CD14-positive monocyte (primary cell): ENCODE measurements at regions not wholly inside any gene's neighbourhood (a gene's known extent, or its start where the extent isn't known, plus 50 kb on each side); places are given as distances from the start of the nearest gene placed in this dataset.

ENCODE experiments used
- DNase-seq, 3 donors: peaks; one replicate each; pipeline ENCODE4 v3.0.0-alpha.2; 2011 to 2022
- H2AFZ ChIP-seq: 2 replicates; pipeline ENCODE4 v1.6.0; 2012; ENCODE audit warnings: mild to moderate bottlenecking, low read depth, low read length, inconsistent platforms; ENCODE audit not compliant: insufficient read depth, poor library complexity, severe bottlenecking
- H3K27ac ChIP-seq, 2 donors: 1 replicate in 1 of 2; 2 replicates in 1 of 2; pipeline ENCODE4 v1.5.1; 2012 to 2013; ENCODE audit warnings: low read length in 2 of 2, control low read depth in 1 of 2, inconsistent platforms in 1 of 2, low read depth in 1 of 2, mild to moderate bottlenecking in 1 of 2
- H3K27me3 ChIP-seq, 2 donors: one replicate each; pipeline versions ENCODE4 v1.6.0 to v1.6.1; 2011 to 2013; ENCODE audit warnings: low read length in 2 of 2; ENCODE audit not compliant: control insufficient read depth in 2 of 2, insufficient read depth in 2 of 2
- H3K36me3 ChIP-seq, 2 donors: replicated peaks in 1 of 2; 1 replicate in 1 of 2; 2 replicates in 1 of 2; pipeline versions ENCODE4 v1.5.1 to v1.6.1; 2012 to 2013; ENCODE audit warnings: low read length in 2 of 2, control low read depth in 1 of 2, inconsistent platforms in 1 of 2, mild to moderate bottlenecking in 1 of 2; ENCODE audit not compliant: insufficient read depth in 2 of 2, control insufficient read depth in 1 of 2
- H3K4me1 ChIP-seq, 2 donors: 1 replicate in 1 of 2; 2 replicates in 1 of 2; pipeline versions ENCODE4 v1.5.1 to v1.6.1; 2012 to 2013; ENCODE audit warnings: low read length in 2 of 2, control low read depth in 1 of 2, inconsistent platforms in 1 of 2, mild to moderate bottlenecking in 1 of 2, moderate library complexity in 1 of 2; ENCODE audit not compliant: insufficient read depth in 2 of 2, control insufficient read depth in 1 of 2
- H3K4me2 ChIP-seq: replicated peaks from 2 replicates; pipeline ENCODE3; 2012; ENCODE audit warnings: low read length, moderate library complexity, mild to moderate bottlenecking; ENCODE audit not compliant: poor library complexity, severe bottlenecking; ENCODE audit errors: extremely low read depth
- H3K4me3 ChIP-seq, 3 experiments: fragments of 200-600 bp in 1 of 3; sonication (generic) in 1 of 3; replicated peaks in 1 of 3; 1 replicate in 2 of 3; 2 replicates in 1 of 3; pipeline ENCODE4 v1.5.1; 2011 to 2013; ENCODE audit warnings: low read length in 3 of 3, mild to moderate bottlenecking in 3 of 3, control low read depth in 2 of 3, low read depth in 2 of 3, inconsistent platforms in 1 of 3, moderate library complexity in 1 of 3
- H3K79me2 ChIP-seq: 2 replicates; pipeline ENCODE4 v1.6.0; 2012; ENCODE audit warnings: mild to moderate bottlenecking, control low read depth, inconsistent platforms, low read length, moderate library complexity; ENCODE audit not compliant: insufficient read depth
- H3K9ac ChIP-seq: 2 replicates; pipeline ENCODE4 v1.6.0; 2017; ENCODE audit warnings: low read length, mild to moderate bottlenecking; ENCODE audit not compliant: insufficient read depth, poor library complexity, severe bottlenecking
- H3K9me3 ChIP-seq, 2 donors: replicated peaks in 1 of 2; 1 replicate in 1 of 2; 2 replicates in 1 of 2; pipeline versions ENCODE4 v1.5.1 to v1.6.1; 2012 to 2013; ENCODE audit warnings: low read length in 2 of 2, control low read depth in 1 of 2; ENCODE audit not compliant: control insufficient read depth in 1 of 2, insufficient read depth in 1 of 2
- H4K20me1 ChIP-seq: 2 replicates; pipeline ENCODE4 v1.6.0; 2012; ENCODE audit warnings: mild to moderate bottlenecking, low read length, control low read depth, moderate library complexity; ENCODE audit not compliant: insufficient read depth
- H3K27ac Mint-ChIP-seq, 7 donors: one replicate each; pipeline ENCODE4 v1.8.0; 2020; ENCODE audit warnings: mild to moderate bottlenecking in 7 of 7, mixed read lengths in 7 of 7, moderate library complexity in 6 of 7, inconsistent platforms in 2 of 7
- H3K27me3 Mint-ChIP-seq, 3 donors: one replicate each; pipeline ENCODE4 v1.8.0; 2021 to 2022; ENCODE audit warnings: low read depth in 3 of 3, mild to moderate bottlenecking in 3 of 3, mixed read lengths in 3 of 3, moderate library complexity in 3 of 3, inconsistent platforms in 1 of 3
- H3K36me3 Mint-ChIP-seq, 2 donors: one replicate each; pipeline ENCODE4 v1.8.0; 2020; ENCODE audit warnings: mixed read lengths in 2 of 2, inconsistent platforms in 1 of 2, mild to moderate bottlenecking in 1 of 2
- H3K4me1 Mint-ChIP-seq: one replicate; pipeline ENCODE4 v1.8.0; 2020; ENCODE audit warnings: mild to moderate bottlenecking, mixed read lengths
- H3K4me3 Mint-ChIP-seq, 2 donors: one replicate each; pipeline ENCODE4 v1.8.0; 2020; ENCODE audit warnings: mild to moderate bottlenecking in 2 of 2, mixed read lengths in 2 of 2, moderate library complexity in 1 of 2
- H3K9me3 Mint-ChIP-seq, 7 donors: one replicate each; pipeline ENCODE4 v1.8.0; 2020 to 2022; ENCODE audit warnings: mixed read lengths in 7 of 7, mild to moderate bottlenecking in 6 of 7, moderate library complexity in 6 of 7, inconsistent platforms in 2 of 7
- WGBS: methylation state at CpG from one replicate; pipeline ENCODE4 v1.1.5; 2013; ENCODE audit warnings: missing lambda C conversion rate; ENCODE audit not compliant: insufficient coverage; 5-methylcytosine and 5-hydroxymethylcytosine counted together
- intact Hi-C, 2 donors: fragments of 100-400 bp; cut with micrococcal nuclease; formaldehyde crosslinking; loops; one replicate each; pipeline versions ENCODE4 v1.15.0 to v1.15.1; 2023
- TF ChIP-seq, protein P1 (sequence below): fragments of 200-600 bp; IDR thresholded peaks from one replicate; pipeline ENCODE4 v1.8.0; 2022; ENCODE audit warnings: antibody characterized with exemption, mild to moderate bottlenecking

DNA sequence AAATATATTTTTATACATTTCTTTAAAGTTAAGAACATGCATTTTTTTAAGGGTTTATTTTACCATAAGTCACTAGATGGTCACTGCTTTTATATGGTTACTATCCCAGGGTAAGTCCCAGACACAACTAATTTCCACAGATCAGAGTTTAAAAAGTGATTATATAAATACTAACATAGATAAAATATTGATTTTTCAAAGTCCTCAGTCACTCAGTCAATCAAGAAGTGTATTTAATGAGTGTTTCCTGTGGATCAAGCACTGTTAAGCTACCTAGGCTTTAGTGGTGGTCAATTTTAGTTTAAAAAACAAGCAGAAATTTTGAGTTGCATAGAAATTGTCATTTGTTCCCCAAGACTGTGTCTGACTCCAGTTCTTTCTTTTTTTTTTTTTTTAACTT lies 399.5 kb upstream of the SYNCRIP start:
- no peaks in the 10 kb centered on the region for H3K4me1 Mint-ChIP-seq
- H3K4me1 ChIP-seq = no peaks in the 10 kb centered on the region
- no peaks in the 10 kb centered on the region for H3K27me3 ChIP-seq
- H2AFZ ChIP-seq = no peak overlapping the region
- no peak overlapping the region for H3K27ac ChIP-seq
- no peak overlapping the region for H3K4me3 Mint-ChIP-seq
- intact Hi-C loops = no loop called here
- H3K36me3 ChIP-seq = no peaks in the 10 kb centered on the region
- no peaks in the 10 kb centered on the region for H4K20me1 ChIP-seq
- H3K36me3 Mint-ChIP-seq = no peaks in the 10 kb centered on the region
- H3K9ac ChIP-seq = no peak overlapping the region
- peaks cover 0 to 13% (median 2%) of the 10 kb centered on the region in 7 donors for H3K9me3 Mint-ChIP-seq
- no peaks in the 10 kb centered on the region for H3K79me2 ChIP-seq
- peaks cover 0 to 6% of the 10 kb centered on the region in 2 donors for H3K9me3 ChIP-seq
- no peak overlapping the region for H3K27ac Mint-ChIP-seq
- DNase-seq = no peak
- TF ChIP-seq, protein P1, sequence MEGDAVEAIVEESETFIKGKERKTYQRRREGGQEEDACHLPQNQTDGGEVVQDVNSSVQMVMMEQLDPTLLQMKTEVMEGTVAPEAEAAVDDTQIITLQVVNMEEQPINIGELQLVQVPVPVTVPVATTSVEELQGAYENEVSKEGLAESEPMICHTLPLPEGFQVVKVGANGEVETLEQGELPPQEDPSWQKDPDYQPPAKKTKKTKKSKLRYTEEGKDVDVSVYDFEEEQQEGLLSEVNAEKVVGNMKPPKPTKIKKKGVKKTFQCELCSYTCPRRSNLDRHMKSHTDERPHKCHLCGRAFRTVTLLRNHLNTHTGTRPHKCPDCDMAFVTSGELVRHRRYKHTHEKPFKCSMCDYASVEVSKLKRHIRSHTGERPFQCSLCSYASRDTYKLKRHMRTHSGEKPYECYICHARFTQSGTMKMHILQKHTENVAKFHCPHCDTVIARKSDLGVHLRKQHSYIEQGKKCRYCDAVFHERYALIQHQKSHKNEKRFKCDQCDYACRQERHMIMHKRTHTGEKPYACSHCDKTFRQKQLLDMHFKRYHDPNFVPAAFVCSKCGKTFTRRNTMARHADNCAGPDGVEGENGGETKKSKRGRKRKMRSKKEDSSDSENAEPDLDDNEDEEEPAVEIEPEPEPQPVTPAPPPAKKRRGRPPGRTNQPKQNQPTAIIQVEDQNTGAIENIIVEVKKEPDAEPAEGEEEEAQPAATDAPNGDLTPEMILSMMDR = no peak
- no peak overlapping the region for H3K4me3 ChIP-seq
- no peaks in the 10 kb centered on the region for H3K27me3 Mint-ChIP-seq
- no peak overlapping the region for H3K4me2 ChIP-seq

DNA sequence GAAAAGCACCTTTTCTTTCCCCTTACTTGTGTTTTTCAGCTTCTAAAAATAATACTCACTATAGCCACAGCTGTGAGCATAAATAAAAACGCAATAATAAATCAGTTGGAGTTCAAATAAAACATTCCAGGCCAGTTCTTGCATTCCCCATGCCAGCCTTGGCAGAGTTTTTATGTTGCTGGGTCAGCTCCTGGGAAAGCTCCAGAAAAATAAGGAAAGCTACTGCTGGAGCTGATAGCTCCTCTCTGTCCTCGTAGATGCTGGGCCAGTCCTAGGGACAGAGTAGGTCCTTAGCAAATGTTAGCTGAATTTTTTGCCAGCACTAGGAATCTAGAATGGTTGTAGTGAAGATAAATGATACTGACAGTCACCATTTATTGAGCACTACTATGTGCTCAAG lies 389.0 kb upstream of the SYNCRIP start:
- H2AFZ ChIP-seq = no peak overlapping the region
- TF ChIP-seq, protein P1 = no peak
- peaks cover 6 to 25% (median 14%) of the 10 kb centered on the region in 7 donors for H3K9me3 Mint-ChIP-seq
- no peak overlapping the region for H3K4me3 Mint-ChIP-seq
- no peaks in the 10 kb centered on the region for H3K4me1 Mint-ChIP-seq
- no peak overlapping the region for H3K27ac ChIP-seq
- H4K20me1 ChIP-seq = no peaks in the 10 kb centered on the region
- H3K4me3 ChIP-seq = no peak overlapping the region
- H3K27ac Mint-ChIP-seq = no peak overlapping the region
- peaks cover 0 to 2% (median 0%) of the 10 kb centered on the region in 3 donors for H3K27me3 Mint-ChIP-seq
- no peak for DNase-seq
- H3K4me1 ChIP-seq = no peaks in the 10 kb centered on the region
- peaks cover 9 to 11% of the 10 kb centered on the region in 2 donors for H3K9me3 ChIP-seq
- no peak overlapping the region for H3K4me2 ChIP-seq
- H3K36me3 Mint-ChIP-seq = no peaks in the 10 kb centered on the region
- no peaks in the 10 kb centered on the region for H3K36me3 ChIP-seq
- intact Hi-C loops = no loop called here
- H3K79me2 ChIP-seq = no peaks in the 10 kb centered on the region
- no peak overlapping the region for H3K9ac ChIP-seq
- no peaks in the 10 kb centered on the region for H3K27me3 ChIP-seq
- 65% methylated on average over 2 of the region's 2 CpGs for WGBS
